NCI-H510A treated with DMSO at 0.1 percent for 48 hours (cell line): ENCODE measurements at regions not wholly inside any gene's neighbourhood (a gene's known extent, or its start where the extent isn't known, plus 50 kb on each side); places are given as distances from the start of the nearest gene placed in this dataset.
A peak's percentile ranks its signal among the peaks of the same experiment; 100 is the strongest.

Experiments used
- DNase-seq: peaks from one replicate; lab custom pipeline; 2025; lab: John Stamatoyannopoulos, UW

- DNase-seq = no peak
Measured at GRCh38 chr11:127492029-127492428, 491.5 kb upstream of the KIRREL3 start.

GRCh38 chr11:127491589-127491988 lies 491.0 kb upstream of the KIRREL3 start:
- no peak for DNase-seq

GRCh38 chr11:127490896-127491295 lies 490.3 kb upstream of the KIRREL3 start:
- no peak for DNase-seq

GRCh38 chr11:127485541-127485940 lies 485.0 kb upstream of the KIRREL3 start:
- DNase-seq = no peak

- no peak for DNase-seq
Measured at GRCh38 chr11:127481391-127481790, 480.8 kb upstream of the KIRREL3 start.

- no peak for DNase-seq
Measured at GRCh38 chr11:127478826-127479225, 478.3 kb upstream of the KIRREL3 start.

GRCh38 chr11:127474766-127475165 lies 474.2 kb upstream of the KIRREL3 start:
- no peak for DNase-seq

GRCh38 chr11:127472505-127472904 lies 471.9 kb upstream of the KIRREL3 start:
- peak; percentile 58 for DNase-seq

- DNase-seq = no peak
Measured at GRCh38 chr11:127471662-127472061, 471.1 kb upstream of the KIRREL3 start.

- DNase-seq = no peak
Measured at GRCh38 chr11:127470306-127470884, 469.8 kb upstream of the KIRREL3 start.

GRCh38 chr11:127464325-127464724 lies 463.8 kb upstream of the KIRREL3 start:
- no peak for DNase-seq

GRCh38 chr11:127462065-127462344 lies 461.4 kb upstream of the KIRREL3 start:
- no peak for DNase-seq

GRCh38 chr11:127461241-127462064 lies 460.9 kb upstream of the KIRREL3 start:
- no peak for DNase-seq

- no peak for DNase-seq
Measured at GRCh38 chr11:127458561-127458960, 458.0 kb upstream of the KIRREL3 start.

GRCh38 chr11:127454856-127455255 lies 454.3 kb upstream of the KIRREL3 start:
- DNase-seq = peak; percentile 97

GRCh38 chr11:127452533-127452932 lies 452.0 kb upstream of the KIRREL3 start:
- DNase-seq = no peak

GRCh38 chr11:127451861-127452260 lies 451.3 kb upstream of the KIRREL3 start:
- no peak for DNase-seq

GRCh38 chr11:127448101-127448500 lies 447.5 kb upstream of the KIRREL3 start:
- no peak for DNase-seq

- no peak for DNase-seq
Measured at GRCh38 chr11:127445476-127445875, 444.9 kb upstream of the KIRREL3 start.

GRCh38 chr11:127443297-127443696 lies 442.7 kb upstream of the KIRREL3 start:
- no peak for DNase-seq

- DNase-seq = no peak
Measured at GRCh38 chr11:127440616-127441015, 440.0 kb upstream of the KIRREL3 start.

GRCh38 chr11:127425281-127425680 lies 424.7 kb upstream of the KIRREL3 start:
- no peak for DNase-seq

- no peak for DNase-seq
Measured at GRCh38 chr11:127424661-127425060, 424.1 kb upstream of the KIRREL3 start.

GRCh38 chr11:127420139-127420538 lies 419.6 kb upstream of the KIRREL3 start:
- no peak for DNase-seq
